NCI-H748 (cell line): ENCODE measurements at regions not wholly inside any gene's neighbourhood (a gene's known extent, or its start where the extent isn't known, plus 50 kb on each side); places are given as distances from the start of the nearest gene placed in this dataset.
A peak's percentile ranks its signal among the peaks of the same experiment; 100 is the strongest.
"Not testable (repeated sequence)": the region's sequence is repeated elsewhere in the genome, so short reads cannot be mapped to it uniquely, and the experiment has no call there.

ENCODE experiments used
- DNase-seq: peaks from one replicate; lab custom pipeline; 2025; ENCODE audit not compliant: unreplicated experiment; lab: John Stamatoyannopoulos, UW

DNA sequence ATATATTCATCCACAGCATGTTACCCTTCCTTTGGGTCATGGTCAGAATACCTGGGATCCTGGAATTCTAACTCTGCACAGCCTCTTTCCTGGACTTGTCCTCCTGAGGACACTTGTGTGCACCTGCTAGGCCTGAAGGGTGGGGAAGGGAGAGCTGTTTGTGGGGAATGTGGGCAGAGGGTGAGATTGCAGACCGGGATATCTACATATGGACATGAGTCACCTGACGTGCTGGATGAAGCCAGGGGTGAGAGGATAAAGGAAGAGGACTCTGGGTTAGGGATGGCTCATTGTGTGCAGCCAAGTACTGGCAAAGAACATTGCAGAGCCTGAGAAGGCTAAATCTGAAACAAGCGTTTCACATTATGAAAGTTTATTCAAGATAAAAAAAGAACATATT, 241.4 kb upstream of the RPS23 start:
- no peak for DNase-seq

DNA sequence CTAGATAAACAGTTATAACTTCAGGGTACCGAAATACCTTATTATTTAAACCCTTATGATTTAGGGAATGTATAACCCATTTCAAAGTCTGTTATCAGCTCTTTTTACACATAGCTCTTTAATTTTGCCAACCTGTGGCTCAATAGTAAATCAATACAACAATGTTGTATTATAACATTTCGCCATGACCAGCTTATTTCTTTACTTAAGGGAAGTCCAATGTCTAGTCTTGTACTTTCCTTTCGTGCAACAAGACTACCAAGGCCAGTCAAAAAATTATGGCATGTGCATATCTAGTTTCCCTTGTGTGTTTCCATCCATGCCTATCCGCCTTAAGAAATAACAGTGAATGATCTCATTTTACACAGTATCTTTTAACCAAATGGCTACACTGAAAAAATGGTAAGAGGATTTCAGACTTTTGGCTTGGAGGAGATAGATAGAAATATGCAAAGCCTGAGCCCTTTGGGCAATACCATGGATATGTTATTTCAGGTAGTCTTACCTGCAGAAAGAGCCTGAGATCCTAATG, 239.5 kb upstream of the RPS23 start:
- no peak for DNase-seq

GRCh38 chr5:82513738-82514137, 235.6 kb upstream of the RPS23 start:
- peak; percentile 19 for DNase-seq

DNA sequence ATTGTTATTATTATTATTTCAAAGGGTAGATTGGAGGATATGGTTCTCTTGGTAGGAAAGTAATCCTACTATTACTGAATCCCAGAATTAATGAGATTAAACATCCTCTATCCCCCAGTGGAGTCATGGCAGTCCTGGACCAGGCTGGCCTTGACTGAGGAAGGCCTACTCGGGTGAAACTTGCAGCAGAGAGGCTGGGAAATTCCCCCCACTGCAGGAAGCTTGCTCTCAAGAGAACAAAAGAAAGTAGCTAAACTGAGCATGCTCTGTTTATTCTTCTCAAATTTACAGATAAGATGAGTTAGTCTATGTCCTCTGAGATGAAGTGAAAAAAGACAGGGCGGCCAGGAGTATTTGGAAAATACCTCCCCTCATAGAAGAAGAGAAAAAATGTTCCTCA, 233.9 kb upstream of the RPS23 start:
- DNase-seq: no peak

GRCh38 chr5:82511134-82511533, 233.0 kb upstream of the RPS23 start:
- no peak for DNase-seq

DNA sequence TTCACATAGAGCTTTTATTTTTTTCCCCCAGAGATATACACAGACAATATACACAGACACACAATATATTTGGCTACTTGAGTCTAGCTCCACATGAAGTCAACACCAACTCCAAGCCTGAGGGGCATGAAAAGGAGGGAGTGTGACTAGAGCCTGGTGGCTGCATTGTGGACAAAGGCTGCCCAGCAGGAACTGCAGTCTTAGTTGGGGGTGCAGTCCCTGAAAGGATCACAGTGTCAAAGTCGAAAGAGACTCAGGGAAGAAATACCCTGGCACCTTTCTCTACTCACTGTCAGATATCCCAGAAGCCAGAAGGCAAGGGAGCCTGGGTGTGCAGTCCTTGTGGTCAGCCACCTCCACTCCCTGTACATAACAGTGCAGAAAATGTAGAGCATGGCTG, 231.6 kb upstream of the RPS23 start:
- DNase-seq: no peak

DNA sequence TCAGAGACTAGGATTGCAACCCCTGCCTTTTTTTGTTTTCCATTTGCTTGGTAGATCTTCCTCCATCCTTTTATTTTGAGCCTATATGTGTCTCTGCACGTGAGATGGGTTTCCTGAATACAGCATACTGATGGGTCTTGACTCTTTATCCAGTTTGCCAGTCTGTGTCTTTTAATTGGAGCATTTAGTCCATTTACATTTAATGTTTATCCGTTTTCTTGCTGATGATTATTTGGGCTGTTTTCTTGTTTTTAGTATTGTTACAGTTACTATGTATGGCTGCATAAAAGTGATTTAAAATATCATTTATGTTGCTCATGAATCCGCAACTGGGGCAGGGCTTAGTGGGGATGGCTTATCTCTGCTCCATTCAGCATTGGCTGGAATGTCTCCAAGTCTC, 228.2 kb upstream of the RPS23 start:
- DNase-seq: not testable (repeated sequence)

- no peak for DNase-seq
These were observed 221.6 kb upstream of the RPS23 start for GRCh38 chr5:82499725-82500244.

DNA sequence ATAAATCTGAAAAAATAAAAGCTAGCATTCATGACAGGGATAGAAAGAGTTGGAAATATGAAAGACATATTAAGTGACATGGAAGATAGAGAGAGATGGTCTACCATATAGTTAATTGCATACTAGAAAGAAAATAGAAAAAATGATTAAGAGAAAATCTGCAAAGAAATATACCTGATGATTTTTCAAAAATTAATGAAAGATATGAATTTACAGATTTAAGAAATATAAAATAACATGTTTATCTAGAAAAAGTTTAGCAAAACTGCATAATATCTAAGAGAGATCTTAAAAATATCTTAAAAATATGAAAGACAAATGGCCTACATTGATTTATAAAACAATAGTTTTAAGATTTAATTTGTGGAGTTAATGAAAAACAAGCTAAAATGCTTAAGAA, 219.1 kb upstream of the RPS23 start:
- DNase-seq: no peak

DNA sequence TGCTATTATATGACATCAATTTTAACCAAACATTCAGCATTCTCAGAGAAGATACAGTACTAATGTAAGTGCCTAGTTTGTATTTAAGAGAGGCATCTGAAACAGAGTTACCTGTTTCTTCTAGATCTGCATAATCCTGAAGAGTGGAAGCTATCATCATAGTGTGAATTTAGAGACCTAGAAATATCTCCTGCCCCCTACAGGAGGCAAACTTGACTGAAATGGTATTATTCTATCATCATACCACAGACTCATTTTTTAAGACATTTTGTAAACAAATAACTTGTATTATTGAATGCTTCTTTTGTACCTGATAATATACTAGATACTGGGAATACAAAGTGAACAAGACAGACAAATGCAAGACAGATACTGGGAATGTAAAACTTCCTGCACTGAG, 216.8 kb upstream of the RPS23 start:
- DNase-seq: no peak

GRCh38 chr5:82493221-82493620, 215.1 kb upstream of the RPS23 start:
- DNase-seq: no peak

DNA sequence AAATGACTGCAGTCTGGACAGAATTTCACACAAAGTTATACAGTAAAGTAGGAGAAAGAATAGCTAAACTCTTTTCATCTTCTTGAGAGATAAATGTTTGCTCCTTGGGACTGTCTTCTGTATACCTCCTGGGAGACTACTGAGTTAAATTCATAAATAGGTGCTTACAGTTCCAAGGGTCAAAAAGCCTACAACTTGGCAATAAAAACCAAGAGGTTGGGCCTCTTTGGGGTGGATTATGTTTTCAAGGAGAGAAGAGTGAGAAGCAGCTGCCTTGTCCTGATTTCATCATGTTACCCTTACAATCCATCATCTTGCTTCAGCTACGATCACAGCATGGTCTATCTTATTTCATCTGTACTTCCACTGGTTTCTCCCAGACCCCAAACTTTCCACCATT, 213.2 kb upstream of the RPS23 start:
- no peak for DNase-seq

DNA sequence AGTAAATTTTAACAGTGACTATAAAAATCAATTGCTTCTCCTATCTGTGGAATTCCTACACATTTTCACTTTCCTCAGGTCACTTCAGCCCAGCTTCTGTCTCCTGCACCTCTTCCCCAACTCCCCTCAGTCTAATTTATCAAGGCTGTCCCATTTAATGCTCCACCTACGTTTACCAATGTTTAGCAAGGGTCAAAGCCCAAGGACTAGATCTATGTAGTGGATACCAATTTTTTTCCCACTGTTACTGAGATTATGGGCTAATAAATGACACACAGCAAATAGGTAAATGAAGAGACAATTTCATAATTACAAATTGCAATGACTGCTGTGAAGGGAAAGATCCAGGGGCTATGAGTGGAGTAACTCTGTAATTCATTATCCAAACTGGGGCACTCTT, 211.5 kb upstream of the RPS23 start:
- DNase-seq: no peak

DNA sequence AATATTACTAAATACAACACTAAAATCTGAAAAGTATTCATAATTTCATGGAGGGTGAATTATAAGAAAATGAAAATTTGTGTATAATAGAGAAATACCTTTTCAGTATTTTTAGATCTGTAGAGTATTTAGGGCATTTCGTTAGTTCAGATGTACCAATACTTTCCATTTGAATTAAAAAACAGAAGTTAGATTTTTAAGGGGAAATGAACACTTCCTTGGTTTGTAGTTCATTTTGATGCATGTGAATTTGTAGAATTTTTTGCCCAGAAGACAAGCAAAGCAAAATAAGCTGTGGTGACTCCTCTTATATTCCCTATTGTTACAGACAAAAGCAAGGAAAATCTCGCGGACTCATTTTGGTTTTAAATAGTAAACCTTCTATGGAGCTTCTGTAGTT, 209.0 kb upstream of the RPS23 start:
- no peak for DNase-seq

DNA sequence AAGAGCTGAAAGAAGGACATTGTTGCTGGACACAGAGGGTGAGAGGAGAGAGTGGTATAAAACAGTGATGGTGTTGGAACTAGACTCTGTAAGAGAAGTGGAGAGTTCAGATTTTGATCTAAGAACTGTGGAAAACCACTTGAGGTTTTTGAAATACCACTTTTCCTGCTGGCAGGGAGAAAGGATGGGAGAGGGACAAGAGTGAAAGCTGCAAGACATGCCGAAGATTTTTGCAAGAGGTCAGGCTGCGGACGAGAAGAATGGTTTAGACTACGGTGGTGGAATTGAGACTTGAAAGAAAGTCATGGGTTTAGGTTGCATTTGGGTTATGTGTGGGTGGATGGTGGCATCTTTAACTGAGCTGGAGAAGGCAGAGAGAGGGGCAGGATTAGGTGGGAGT, 202.2 kb upstream of the RPS23 start:
- DNase-seq: no peak

DNA sequence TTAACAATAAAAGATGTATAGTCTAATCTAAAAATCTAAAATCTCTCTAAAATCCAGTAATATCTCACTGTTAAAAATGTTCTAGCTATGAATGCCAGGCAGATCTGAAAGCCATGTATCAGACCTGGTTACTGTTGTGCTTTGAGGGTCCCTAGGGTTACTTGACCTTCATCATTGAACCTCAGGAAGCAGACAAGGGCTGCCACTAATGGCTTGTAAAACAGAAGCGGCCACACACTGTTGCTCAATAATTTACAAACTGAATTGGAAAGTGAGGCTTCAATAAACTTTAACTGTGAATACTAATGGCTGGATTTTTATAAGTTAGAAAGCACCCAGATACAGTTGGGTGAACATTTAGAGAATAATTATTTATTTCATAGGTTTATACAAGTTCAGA, 198.0 kb upstream of the RPS23 start:
- no peak for DNase-seq

DNA sequence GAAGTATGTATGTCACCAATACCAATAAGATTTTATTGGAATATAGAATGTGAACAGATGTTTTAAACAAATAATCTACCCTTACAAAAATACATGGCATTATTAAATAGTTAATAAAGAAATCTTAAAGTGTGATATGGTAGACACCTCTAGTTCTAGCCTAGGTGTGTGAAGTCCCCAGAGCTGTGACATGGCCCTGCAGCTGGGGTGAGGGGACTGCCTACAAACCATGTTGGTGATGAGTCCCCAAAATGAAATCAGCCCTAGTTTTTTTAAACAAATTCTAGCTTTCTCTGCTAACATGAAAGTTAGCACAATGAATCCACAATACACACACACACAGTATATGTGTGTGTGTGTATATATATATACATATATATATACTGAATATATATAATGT, 195.1 kb upstream of the RPS23 start:
- no peak for DNase-seq

DNA sequence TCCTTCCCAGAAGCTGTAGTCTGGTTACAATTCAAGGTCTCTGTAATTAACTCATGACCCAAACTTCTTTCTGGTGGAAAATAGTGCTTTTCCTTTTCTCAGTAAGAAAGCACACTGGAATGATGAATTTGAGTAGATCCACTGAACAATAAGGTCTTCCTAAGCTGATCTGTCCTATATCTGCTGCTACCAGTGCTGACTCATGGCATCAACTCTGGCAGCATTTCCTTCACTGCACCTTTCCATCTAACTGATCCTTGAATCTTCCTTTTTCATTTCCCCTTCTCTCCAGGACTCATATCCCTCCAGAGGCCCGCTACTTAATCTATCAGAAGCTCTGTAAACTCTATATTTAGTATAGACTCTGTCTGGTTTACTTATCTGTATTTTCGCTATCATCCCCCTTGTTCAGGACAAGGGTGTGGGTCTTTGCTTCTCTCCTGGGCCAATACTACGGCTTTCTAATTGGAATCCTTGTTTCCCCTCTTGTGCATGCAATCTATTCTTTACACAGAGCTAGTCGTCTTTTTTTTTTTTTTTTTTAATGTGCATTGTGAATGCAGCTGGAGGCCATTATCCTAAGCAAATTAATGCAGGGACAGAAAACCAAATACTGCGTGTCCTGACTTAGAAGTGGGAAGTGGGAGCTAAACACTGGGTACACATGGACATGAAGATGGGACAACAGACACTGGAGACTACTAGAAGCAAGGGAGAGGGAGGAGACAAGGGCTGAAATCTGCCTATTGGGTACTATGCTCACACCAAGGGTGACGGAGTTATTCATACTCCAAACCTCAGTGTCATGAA, 192.2 kb upstream of the RPS23 start:
- peak; percentile 57 for DNase-seq

DNA sequence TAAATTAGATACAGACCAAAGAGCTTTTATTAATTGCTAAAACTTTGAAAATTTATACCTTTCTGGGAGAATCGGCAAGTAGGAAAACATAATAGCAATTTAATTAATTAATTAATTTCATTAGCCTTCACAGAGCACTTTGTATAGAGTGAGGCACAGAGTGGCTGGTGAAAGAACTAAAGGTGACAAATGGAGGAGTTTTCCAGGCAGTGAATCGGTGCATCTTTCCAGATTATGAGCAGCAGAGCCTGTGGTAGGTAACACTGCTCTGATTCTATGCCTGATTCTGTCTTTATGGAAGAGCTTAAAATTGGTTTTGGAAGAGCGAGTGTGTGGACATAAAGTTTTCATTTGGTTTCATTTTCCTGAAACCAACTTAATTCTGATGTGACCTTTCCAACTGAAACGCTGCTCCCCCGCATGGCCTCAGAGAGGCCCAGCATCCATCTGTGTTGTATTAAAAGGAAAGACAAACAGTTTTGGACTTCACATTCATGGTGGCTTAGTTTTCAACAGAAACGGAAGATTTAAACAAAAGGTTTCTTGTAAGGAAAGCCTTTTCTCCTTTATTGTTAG, 188.9 kb upstream of the RPS23 start:
- no peak for DNase-seq

DNA sequence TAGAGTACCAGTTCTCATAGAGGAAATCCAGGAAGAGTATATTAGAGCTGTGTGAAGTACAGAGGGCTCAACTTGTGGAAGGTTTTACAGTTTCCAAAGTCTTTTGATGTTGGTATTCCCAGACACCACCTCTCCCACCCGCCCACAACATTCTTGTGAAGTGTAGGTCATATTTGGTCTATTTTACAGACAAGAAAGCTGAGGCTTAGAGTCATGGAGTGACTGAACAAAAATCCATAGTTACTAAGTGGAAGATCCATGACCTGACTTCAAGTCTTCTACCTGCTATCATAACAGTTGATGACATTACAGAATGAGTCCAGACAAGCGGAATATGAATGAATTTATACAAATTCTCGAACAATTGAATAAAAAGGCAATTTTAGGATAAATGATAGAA, 187.1 kb upstream of the RPS23 start:
- DNase-seq: no peak

GRCh38 chr5:82459626-82460025, 181.5 kb upstream of the RPS23 start:
- DNase-seq: no peak

GRCh38 chr5:82455317-82455716, 177.2 kb upstream of the RPS23 start:
- DNase-seq: not testable (repeated sequence)
